Gastrocnemius medialis (tissue), 4 donors: ENCODE measurements at regions not wholly inside any gene's neighbourhood (a gene's known extent, or its start where the extent isn't known, plus 50 kb on each side); places are given as distances from the start of the nearest gene placed in this dataset.

Experiments
- ATAC-seq, 2 donors: fragments of 150-250 bp; one replicate each; pipeline ENCODE4 v1.9.1; 2016
- DNase-seq, 2 donors: peaks; one replicate each; pipeline ENCODE4 v3.0.0-alpha.2; 2019
- H3K27ac ChIP-seq, 4 donors: fragments of 200-600 bp; sonication (generic); 1 replicate in 1 of 4; 2 replicates in 3 of 4; pipeline ENCODE4 v1.5.1; 2016 to 2018; ENCODE audit warnings: mild to moderate bottlenecking in 2 of 4, moderate library complexity in 1 of 4
- H3K27me3 ChIP-seq, 3 donors: fragments of 200-600 bp; sonication (generic) in 2 of 3; 1 replicate in 1 of 3; 2 replicates in 2 of 3; pipeline versions ENCODE4 v1.5.1 to v1.6.0; 2016 to 2019; ENCODE audit warnings: mild to moderate bottlenecking in 1 of 3, moderate library complexity in 1 of 3
- H3K36me3 ChIP-seq, 2 donors: fragments of 200-600 bp; sonication (generic) in 1 of 2; one replicate each; pipeline ENCODE4 v1.5.1; 2017 to 2018
- H3K4me1 ChIP-seq, 2 donors: fragments of 200-600 bp; sonication (generic) in 1 of 2; one replicate each; pipeline ENCODE4 v1.5.1; 2016 to 2017; ENCODE audit warnings: mild to moderate bottlenecking in 2 of 2
- H3K4me3 ChIP-seq, 4 donors: fragments of 200-600 bp; sonication (generic) in 3 of 4; 1 replicate in 1 of 4; 2 replicates in 3 of 4; pipeline ENCODE4 v1.5.1; 2016 to 2019; ENCODE audit warnings: mild to moderate bottlenecking in 2 of 4
- H3K9me3 ChIP-seq, 3 donors: fragments of 200-600 bp; sonication (generic) in 2 of 3; 1 replicate in 1 of 3; 2 replicates in 2 of 3; pipeline ENCODE4 v1.5.1; 2016 to 2019
- CTCF ChIP-seq, 5 experiments: fragments of 450-650 bp in 3 of 5; fragments of 200-600 bp in 2 of 5; sonication (generic) in 2 of 5; IDR thresholded peaks in 4 of 5; conservative IDR thresholded peaks in 1 of 5; 1 replicate in 4 of 5; 2 replicates in 1 of 5; pipeline ENCODE4 v1.5.1; 2016 to 2019; ENCODE audit warnings: antibody characterized with exemption in 5 of 5, mild to moderate bottlenecking in 3 of 5, moderate library complexity in 3 of 5
- POLR2A ChIP-seq, 2 donors: fragments of 450-650 bp; IDR thresholded peaks; one replicate each; pipeline ENCODE4 v1.6.1; 2017; ENCODE audit warnings: antibody characterized with exemption in 2 of 2, mild to moderate bottlenecking in 2 of 2, moderate library complexity in 2 of 2
- in situ Hi-C, 4 donors: fragments of 200-750 bp; cut with MboI; loops; one replicate each; pipeline versions ENCODE4 v1.15.0 to v1.8.0; 2017; ENCODE audit warnings: low sequenced_read_pairs in 4 of 4
- intact Hi-C: fragments of 100-400 bp; cut with DNase I; formaldehyde crosslinking; loops from one replicate; pipeline ENCODE4 v1.15.1; 2023; ENCODE audit warnings: low total_unique reads

- Histone ChIP-seq H3K9me3 (no peaks in the 10 kb centered on the region), H3K27me3 (no peaks in the 10 kb centered on the region), H3K27ac (no peak overlapping the region), H3K4me3 (no peak overlapping the region), H3K4me1 (no peaks in the 10 kb centered on the region), H3K36me3 (no peaks in the 10 kb centered on the region)
- in situ Hi-C loops: no loop called here
- intact Hi-C loops: no loop called here
- TF ChIP-seq POLR2A (IDR thresholded peaks at IDR 0.05): no peak
- TF ChIP-seq CTCF (IDR thresholded peaks at IDR 0.05 in 4 of 5, conservative IDR thresholded peaks at IDR 0.05 in 1 of 5): no peak
- DNase-seq: no peak
- ATAC-seq: no peak
These were observed 289.7 kb downstream of the CDK5RAP2 start for GRCh38 chr9:120289990-120290975.

DNA sequence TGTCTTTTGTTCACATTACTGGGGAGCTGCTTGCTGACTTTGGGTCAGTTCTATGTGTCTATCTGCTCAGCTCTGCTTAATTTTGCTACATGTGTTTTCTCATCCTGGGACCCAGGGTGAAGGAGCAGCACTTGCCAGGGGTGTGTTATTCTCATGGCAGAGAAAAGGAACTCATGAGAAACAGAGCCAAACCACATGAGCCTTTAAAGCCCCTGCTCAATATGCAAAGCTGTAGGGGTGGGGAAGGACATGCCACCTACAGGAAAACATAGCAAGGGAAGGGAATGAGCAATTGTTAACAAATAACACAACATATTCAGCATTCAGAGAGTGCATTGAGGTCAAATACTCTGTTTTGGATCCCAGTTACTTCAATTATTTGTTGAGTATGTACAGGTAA, 290.9 kb downstream of the CDK5RAP2 start:
- H3K27ac ChIP-seq: no peak overlapping the region
- no peaks in the 10 kb centered on the region for H3K4me1 ChIP-seq
- H3K4me3 ChIP-seq: no peak overlapping the region
- TF ChIP-seq CTCF (IDR thresholded peaks at IDR 0.05 in 4 of 5, conservative IDR thresholded peaks at IDR 0.05 in 1 of 5) (no peak), POLR2A (IDR thresholded peaks at IDR 0.05) (no peak)
- DNase-seq (no peak), ATAC-seq (no peak)
- H3K36me3 ChIP-seq: no peaks in the 10 kb centered on the region
- H3K27me3 ChIP-seq: no peaks in the 10 kb centered on the region
- intact Hi-C loops: no loop called here
- in situ Hi-C loops: no loop called here
- H3K9me3 ChIP-seq: no peaks in the 10 kb centered on the region

GRCh38 chr9:120286530-120286929, 293.4 kb downstream of the CDK5RAP2 start:
- H3K36me3 ChIP-seq: no peaks in the 10 kb centered on the region
- no peaks in the 10 kb centered on the region for H3K9me3 ChIP-seq
- ATAC-seq: no peak
- no peak overlapping the region for H3K27ac ChIP-seq
- no peaks in the 10 kb centered on the region for H3K4me1 ChIP-seq
- H3K4me3 ChIP-seq: no peak overlapping the region
- H3K27me3 ChIP-seq: no peaks in the 10 kb centered on the region
- intact Hi-C loops (no loop called here), in situ Hi-C loops (no loop called here)
- TF ChIP-seq CTCF (IDR thresholded peaks at IDR 0.05 in 4 of 5, conservative IDR thresholded peaks at IDR 0.05 in 1 of 5) (no peak), POLR2A (IDR thresholded peaks at IDR 0.05) (no peak)
- no peak for DNase-seq

DNA sequence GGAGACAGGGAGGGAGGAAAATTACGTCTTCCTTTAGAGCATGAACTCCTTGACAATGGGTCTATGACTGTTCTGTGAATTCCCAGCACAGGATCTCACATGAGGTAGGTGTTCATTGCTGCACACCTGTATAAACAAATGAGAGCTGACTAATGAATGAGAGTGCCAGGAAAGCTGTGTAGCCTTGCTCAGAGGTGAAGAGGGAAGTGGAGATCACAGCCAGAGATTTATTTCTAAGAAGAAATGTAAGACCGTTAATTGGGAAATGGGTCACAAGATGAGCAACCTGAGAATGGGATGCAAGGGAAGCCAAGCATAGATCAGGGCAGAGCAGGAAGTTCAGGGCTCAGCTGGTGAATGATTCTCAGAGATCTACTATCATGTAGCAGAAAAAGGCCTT, 295.1 kb downstream of the CDK5RAP2 start:
- Histone ChIP-seq H3K9me3 (no peaks in the 10 kb centered on the region), H3K36me3 (no peaks in the 10 kb centered on the region), H3K27ac (no peak overlapping the region), H3K27me3 (no peaks in the 10 kb centered on the region), H3K4me1 (no peaks in the 10 kb centered on the region), H3K4me3 (no peak overlapping the region)
- DNase-seq: no peak
- no peak for ATAC-seq
- intact Hi-C loops: no loop called here
- TF ChIP-seq POLR2A (IDR thresholded peaks at IDR 0.05) (no peak), CTCF (IDR thresholded peaks at IDR 0.05 in 4 of 5, conservative IDR thresholded peaks at IDR 0.05 in 1 of 5) (no peak)
- in situ Hi-C loops: no loop called here
